IPS-18c (cell line): ENCODE measurements at regions not wholly inside any gene's neighbourhood (a gene's known extent, or its start where the extent isn't known, plus 50 kb on each side); places are given as distances from the start of the nearest gene placed in this dataset.
"Not testable (repeated sequence)": the region's sequence is repeated elsewhere in the genome, so short reads cannot be mapped to it uniquely, and the experiment has no call there.

Source experiments
- H3K4me3 ChIP-seq: 2 replicates; pipeline ENCODE4 v1.7.0; 2013; ENCODE audit warnings: low read depth, mild to moderate bottlenecking, low read length, moderate library complexity; ENCODE audit not compliant: insufficient read depth
- H3K9me3 ChIP-seq: one replicate; pipeline ENCODE4 v1.6.1; 2013; ENCODE audit warnings: mild to moderate bottlenecking, low read length, moderate library complexity; ENCODE audit not compliant: control insufficient read depth, insufficient read depth

DNA sequence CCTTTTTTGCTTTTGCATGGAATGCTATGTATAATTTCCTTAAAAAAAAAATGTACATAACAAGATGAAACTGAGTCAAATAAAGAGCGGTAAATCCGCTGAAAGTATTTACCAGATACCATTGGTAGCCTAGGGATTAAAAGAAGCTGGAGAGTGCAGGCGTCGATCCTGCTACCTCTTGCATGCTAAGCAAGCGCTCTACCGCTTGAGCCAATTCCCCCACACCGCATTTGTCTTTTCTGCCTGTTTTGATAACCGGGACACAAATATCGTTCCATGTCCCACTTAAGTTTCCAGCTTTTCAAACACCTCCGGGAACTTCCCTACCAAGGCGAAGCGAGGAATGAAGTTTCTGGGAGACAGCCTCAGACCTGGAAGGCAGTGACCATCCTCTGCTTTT is 113.9 kb upstream of the ZNF322 start:
- not testable (repeated sequence) for H3K9me3 ChIP-seq, H3K4me3 ChIP-seq

DNA sequence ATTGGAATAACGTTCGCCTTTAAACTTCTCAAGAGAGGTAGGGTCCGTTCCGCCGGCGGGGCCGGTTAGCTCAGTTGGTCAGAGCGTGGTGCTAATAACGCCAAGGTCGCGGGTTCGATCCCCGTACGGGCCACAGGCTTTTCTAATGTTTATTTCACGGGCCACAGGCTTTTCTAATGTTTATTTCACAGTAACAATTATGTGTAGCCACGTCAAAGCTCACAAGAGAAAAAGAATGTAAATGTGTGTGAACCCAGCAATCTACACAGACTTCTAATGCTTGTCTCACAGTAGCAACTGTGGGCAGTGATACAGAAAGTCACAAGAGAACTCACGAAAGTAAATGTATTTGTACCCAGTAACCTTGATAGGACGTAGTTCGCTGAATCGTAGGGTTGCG is 121.0 kb upstream of the ZNF322 start:
- not testable (repeated sequence) for H3K4me3 ChIP-seq, H3K9me3 ChIP-seq

DNA sequence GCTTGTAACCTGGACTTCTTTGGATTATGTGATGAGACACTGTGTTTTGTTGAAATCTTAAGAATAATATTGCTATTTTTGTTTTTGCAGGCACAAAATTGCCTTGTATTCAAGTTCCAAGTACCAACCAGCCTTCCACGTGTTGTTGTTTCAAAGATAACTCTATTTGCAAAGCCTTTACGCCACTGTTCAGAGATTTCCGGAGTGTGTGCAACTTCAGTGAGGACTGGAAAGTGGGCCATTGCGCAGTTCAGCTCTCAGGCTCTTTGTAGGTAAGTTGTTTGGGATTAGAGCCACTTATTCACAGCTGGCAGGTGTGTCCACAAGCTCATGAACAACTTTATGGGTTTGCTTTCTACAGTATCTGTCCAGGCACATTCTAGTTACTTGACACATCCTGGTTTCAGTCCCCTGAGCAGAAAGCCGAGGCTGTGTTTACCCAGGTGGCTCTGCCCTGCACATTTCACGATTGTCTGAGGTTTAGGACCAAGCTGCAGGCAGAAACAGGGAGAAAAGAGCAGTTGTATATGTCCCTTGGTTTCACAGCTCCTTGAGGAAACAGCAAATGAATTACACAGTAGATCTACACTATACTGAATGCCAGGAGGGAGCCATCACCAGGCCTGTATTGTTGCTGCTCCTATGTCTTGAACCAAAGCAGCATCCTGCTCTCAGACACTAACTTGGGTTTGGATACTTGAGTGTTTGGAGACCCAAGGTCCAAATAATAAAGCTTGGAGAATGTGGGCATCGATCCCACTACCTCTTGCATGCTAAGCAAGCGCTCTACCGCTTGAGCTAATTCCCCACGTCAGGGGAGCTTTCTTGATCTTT is 136.1 kb upstream of the ZNF322 start:
- H3K9me3 ChIP-seq, H3K4me3 ChIP-seq: not testable (repeated sequence)

DNA sequence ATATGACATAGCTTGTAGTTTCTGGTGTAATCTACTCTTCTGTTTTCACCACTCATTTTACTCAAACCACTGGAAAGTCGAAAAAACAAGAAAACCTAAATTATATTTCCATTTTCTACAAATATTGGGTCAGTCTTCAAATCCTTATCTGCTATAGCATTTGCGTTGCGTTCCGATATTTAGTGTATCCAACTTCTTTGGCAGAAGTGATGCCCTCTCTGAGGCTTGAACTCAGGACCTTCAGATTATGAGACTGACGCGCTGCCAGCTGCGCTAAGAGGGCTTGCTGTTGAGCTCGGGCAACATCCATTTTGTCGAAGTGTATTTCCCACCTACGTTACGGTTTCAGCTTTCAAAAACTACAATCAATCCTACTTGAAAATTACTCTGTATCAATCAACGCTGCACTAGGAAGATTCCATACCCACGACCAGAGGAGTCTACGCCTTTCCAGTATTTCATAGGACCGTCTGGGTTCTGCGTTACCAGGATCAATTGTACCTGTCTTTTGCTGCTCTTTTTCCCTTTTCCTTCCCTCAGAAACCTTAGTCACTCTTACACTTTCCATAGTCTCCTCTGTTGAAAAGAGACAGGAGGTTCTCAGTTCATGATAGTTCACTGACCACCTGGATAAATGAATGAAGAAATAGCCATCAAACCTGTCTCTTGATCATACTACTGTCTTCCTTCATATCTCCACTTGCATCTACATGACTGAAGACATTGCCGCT is 140.5 kb upstream of the ZNF322 start:
- H3K9me3 ChIP-seq, H3K4me3 ChIP-seq: not testable (repeated sequence)

DNA sequence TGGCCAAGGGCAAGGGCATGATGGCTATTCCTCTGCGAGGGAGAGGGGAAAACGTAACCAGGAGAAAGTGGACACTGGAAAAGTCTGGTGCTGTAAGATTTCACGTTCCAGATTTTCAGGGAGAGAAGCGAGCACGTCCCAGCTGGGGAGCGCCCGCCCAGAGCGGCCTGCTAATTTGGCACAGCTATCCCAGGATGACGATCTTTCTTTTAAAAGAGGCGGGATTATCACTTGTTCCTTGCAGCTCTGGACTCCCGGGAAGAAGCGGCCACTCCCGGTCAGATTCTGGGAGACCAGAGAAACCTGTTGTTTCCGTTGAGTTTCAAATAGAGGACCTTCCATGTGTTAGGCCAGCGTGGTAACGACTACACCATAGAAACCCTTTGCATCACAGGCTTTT is 144.2 kb upstream of the ZNF322 start:
- H3K9me3 ChIP-seq, H3K4me3 ChIP-seq: not testable (repeated sequence)

DNA sequence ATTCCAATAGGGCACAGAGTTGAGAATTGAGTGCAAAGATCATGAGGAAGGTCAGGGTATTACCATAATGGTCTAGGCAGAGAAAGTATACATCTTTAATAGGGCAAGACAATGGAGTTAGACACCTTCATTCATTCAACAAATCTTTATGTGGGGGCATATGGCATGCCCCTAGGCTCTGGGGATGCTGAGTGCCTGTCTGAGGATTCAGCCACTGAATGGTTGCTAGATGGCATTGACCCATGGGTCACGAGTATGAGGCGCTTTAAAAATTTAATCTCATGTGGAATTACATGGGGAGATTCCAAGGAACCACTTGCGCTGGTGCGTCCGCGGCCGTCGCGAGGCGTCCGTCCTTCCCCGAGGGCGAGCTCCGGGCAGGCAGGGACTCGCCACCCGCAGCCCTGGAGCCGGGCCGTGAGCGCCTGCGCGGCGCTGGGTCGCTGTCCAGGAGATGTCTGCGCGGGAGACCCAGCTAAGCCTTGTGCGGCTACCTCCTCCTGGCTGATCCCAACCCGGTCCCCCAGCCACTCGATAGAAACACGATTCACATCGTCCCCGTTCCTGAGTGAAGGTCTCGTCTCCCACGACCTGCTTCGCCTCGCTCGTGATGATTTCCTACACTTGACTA is 152.1 kb upstream of the ZNF322 start:
- H3K4me3 ChIP-seq, H3K9me3 ChIP-seq: not testable (repeated sequence)

DNA sequence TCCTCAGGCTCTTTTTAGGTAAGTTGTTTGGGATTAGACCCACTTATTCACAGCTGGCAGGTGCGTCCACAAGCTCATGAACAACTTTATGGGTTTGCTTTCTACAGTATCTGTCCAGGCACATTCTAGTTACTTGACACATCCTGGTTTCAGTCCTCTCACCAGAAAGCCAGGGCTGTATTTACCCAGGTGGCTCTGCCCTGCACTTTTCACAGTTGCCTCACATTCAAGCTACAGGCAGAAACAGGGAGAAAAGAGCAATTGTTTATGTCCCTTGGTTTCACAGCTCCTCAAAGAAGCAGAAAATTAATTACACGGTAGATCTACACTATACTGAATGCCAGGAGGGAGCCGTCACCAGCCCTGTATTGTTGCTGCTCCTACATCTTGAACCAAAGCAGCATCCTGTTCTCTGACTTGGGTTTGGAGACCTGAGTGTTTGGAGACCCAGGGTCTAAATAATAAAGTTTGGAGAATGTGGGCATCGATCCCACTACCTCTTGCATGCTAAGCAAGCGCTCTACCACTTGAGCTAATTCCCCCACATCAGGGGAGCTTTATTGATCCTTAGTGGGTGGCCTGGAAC is 159.2 kb upstream of the ZNF322 start:
- H3K9me3 ChIP-seq, H3K4me3 ChIP-seq: not testable (repeated sequence)

DNA sequence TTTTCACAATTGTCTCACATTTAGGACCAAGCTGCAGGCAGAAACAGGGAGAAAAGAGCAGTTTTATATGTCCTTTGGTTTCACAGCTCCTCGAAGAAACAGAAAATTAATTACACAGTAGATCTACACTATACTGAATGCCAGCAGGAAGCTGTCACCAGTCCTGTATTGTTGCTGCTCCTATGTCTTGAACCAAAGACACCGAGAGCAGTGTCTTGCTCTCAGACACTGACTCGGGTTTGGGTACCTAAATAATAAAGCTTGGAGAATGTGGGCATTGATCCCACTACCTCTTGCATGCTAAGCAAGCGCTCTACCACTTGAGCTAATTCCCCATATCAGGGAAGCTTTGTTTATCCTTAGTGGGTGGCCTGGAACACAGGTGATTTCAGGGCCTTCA is 168.4 kb upstream of the ZNF322 start:
- not testable (repeated sequence) for H3K9me3 ChIP-seq, H3K4me3 ChIP-seq

DNA sequence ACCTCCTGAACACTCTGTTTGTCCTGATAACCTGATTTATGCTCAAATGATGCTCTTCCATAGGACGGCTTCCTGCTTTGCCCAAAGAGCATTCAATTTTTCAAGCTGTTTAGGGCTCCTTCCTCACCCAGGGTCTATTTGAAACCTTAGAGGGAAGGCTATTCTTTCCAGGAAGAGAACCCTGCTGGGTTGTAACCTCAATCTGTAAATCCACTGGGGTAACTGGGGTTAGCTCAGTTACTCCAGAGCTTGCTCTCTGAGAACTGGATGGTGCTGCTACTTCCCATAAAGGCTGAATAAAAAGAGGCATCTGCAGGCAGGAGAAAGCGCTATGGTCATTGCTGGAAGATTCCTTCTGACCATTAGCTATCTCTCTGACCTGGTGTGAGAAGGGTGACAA is 169.9 kb upstream of the ZNF322 start:
- H3K9me3 ChIP-seq, H3K4me3 ChIP-seq: not testable (repeated sequence)

DNA sequence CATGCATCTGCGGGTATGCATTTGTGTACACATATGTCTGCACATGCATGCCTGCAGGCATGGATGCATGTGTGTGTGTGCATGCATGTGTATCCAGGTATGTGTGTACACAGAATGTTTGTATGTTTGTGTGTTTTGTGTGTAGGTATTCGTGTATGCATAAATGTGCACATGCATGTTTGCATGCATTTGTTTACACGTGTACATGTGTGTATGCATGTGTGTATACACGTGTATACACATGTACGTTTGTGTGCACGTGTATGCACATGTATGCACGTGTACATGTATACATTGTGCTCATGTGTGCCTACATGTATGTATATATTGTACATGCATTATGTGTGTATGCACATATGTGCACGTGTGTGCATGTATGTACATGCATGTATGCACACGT is 171.4 kb upstream of the ZNF322 start:
- not testable (repeated sequence) for H3K9me3 ChIP-seq, H3K4me3 ChIP-seq

DNA sequence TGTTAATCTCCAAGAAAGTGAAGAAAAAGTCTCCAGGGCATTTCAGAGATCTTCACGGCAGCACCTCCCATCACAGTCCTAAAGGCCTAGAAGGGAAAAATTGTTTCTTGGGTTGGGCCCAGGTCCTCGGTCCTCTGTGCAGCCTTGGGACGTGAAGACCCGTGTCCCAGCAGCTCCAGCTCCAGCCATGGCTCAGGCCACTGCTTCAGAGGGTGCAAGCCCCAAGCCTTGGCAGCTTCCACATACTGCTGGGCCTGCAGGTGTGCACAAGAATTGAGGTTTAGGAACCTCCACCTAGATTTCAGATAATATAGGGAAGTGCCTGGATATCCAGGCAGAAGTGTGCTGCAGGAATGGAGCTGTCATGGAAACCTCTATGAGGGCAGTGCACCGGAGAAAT is 176.2 kb upstream of the ZNF322 start:
- H3K4me3 ChIP-seq, H3K9me3 ChIP-seq: not testable (repeated sequence)

DNA sequence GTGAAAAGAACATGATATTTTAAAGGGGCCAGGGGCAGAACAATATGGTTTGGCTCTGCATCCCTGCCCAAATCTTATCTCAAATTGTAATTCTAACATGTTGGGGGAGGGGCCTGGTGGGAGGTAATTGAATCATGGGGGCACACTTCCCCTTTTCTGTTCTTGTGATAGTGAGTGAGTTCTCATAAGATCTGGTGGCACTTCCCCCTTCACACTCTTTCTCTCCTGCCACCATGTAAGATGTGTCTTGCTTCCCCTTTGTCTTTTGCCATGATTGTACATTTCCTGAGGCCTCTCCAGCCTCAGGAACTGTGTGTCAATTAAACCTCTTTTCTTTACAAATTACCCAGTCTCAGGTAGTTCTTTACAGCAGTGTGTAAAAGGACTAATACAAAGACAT is 177.1 kb upstream of the ZNF322 start:
- H3K4me3 ChIP-seq, H3K9me3 ChIP-seq: not testable (repeated sequence)

DNA sequence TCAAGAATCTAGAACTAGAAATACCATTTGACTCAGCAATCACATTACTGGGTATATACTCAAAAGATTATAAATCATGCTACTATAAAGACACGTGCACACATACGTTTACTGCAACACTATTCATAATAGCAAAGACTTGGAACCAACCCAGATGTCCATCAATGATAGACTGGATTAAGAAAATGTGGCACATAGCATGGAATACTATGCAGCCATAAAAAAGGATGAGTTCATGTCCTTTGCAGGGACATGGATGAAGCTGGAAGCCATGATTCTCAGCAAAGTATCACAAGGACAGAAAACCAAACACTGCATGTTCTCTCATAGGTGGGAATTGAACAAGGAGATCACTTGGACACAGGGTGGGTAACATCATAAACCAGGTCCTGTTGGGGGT is 185.3 kb upstream of the ZNF322 start:
- not testable (repeated sequence) for H3K9me3 ChIP-seq, H3K4me3 ChIP-seq

DNA sequence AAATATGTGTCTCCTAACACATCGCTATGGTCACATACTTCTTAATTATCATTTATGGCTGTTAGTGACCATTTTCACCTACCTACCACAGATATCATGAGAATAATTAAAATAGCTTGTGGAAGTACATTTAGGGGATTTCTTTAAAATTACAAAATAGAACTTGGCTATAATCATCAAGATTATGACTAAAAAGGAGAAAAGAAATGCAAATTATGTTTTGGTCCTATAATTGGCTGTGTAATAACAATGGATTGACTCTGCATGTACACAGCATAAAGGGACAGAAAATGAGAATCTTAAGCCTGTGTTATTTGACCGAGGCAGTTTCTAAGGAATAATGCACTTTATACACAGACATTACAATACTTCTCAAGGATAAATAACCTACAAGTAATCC is 197.7 kb upstream of the ZNF322 start:
- not testable (repeated sequence) for H3K9me3 ChIP-seq, H3K4me3 ChIP-seq

DNA sequence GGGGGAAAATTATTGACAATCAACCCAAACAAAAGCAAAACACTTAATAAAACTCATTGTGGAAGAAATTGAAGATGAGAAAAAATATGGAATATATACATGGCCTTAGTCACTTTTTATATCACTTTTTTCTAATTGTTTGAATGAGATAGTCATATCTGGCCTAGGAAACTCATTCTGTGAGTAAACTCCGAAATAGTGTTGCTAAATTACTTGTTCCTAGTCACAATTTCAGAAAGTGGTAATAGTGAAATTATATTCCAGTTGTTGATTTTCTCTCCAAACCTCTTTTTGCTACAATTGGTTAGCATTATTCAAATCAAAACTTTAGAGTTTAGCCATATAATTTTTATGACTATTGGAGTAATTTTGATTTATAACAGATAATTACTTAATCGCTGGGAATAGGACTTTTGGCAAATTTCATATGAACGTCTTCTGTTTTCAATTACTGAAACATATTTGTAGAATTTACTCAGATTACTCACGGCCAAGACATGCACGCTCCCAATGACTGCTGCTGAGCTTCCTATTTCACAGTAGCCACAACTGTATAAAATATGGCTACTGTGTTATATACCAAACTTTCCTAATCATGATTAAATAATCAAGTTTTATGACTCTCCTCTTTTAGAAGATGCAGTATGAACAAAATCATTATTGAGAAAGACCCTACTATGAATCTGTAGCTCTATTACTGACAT is 199.7 kb upstream of the ZNF322 start:
- H3K9me3 ChIP-seq, H3K4me3 ChIP-seq: not testable (repeated sequence)

DNA sequence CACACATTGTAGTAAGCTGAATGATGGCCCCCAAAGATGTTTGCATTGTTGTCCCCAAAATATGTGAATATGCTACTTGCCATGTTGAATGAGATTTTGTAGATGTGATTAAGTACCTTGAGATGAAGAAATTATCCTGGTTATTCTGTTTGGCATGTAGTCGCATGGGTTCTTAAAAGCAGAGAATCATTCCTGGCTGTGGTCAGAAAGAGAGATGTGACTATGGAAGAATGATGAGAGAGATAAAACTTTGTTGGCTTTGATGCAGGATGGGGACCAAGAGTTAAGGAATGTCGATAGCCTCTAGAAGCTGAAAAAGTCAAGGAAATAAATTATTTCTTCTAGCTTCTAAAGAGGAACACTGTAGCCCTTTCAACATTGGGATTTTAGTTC is 200.2 kb upstream of the ZNF322 start:
- not testable (repeated sequence) for H3K4me3 ChIP-seq, H3K9me3 ChIP-seq

DNA sequence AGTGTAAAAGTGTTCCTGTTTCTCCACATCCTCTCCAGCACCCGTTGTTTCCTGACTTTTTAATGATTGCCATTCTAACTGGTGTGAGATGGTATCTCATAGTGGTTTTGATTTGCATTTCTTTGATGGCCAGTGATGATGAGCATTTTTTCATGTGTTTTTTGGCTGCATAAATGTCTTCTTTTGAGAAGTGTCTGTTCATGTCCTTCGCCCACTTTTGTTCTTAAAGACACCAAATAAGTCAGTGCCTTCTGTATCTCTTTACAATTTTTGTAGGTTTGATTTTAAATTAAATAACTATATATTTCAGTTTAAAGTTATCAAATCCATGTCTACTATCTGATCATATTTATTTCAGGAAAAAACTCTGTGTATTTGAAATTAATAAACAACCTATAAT is 202.4 kb upstream of the ZNF322 start:
- not testable (repeated sequence) for H3K4me3 ChIP-seq, H3K9me3 ChIP-seq
